MM.1S (cell line): ENCODE measurements at regions not wholly inside any gene's neighbourhood (a gene's known extent, or its start where the extent isn't known, plus 50 kb on each side); places are given as distances from the start of the nearest gene placed in this dataset.

Source experiments
- DNase-seq: peaks from one replicate; pipeline ENCODE4 v3.0.0-alpha.2; 2015
- H2AFZ ChIP-seq: fragments of 300-600 bp; sonication (generic); 2 replicates; pipeline ENCODE4 v1.6.0; 2016; ENCODE audit warnings: antibody characterized with exemption, low read length
- H3F3A ChIP-seq: fragments of 300-600 bp; sonication (generic); 2 replicates; pipeline ENCODE4 v1.6.1; 2016; ENCODE audit warnings: mild to moderate bottlenecking, antibody characterized with exemption, low read length, moderate library complexity, mixed read lengths; ENCODE audit not compliant: insufficient read depth
- H3K27ac ChIP-seq: fragments of 300-600 bp; sonication (generic); 2 replicates; pipeline ENCODE4 v1.5.1; 2016; ENCODE audit warnings: mild to moderate bottlenecking, low read length
- H3K27me3 ChIP-seq: fragments of 300-600 bp; sonication (generic); replicated peaks from 2 replicates; pipeline ENCODE4 v1.6.0; 2016; ENCODE audit warnings: low read length; ENCODE audit not compliant: insufficient read depth
- H3K36me3 ChIP-seq: fragments of 300-600 bp; sonication (generic); replicated peaks from 2 replicates; pipeline ENCODE4 v1.6.1; 2016; ENCODE audit warnings: mild to moderate bottlenecking, low read length, mixed read lengths; ENCODE audit not compliant: insufficient read depth
- H3K4me1 ChIP-seq: fragments of 300-600 bp; sonication (generic); 2 replicates; pipeline ENCODE4 v1.6.1; 2016; ENCODE audit warnings: low read length, mixed read lengths
- H3K4me2 ChIP-seq: fragments of 300-600 bp; sonication (generic); 2 replicates; pipeline ENCODE4 v1.6.0; 2016; ENCODE audit warnings: low read depth, low read length
- H3K4me3 ChIP-seq: fragments of 300-600 bp; sonication (generic); 2 replicates; pipeline ENCODE4 v1.5.1; 2016; ENCODE audit warnings: low read length, mixed read lengths
- H3K79me2 ChIP-seq: fragments of 300-600 bp; sonication (generic); 2 replicates; pipeline ENCODE4 v1.6.1; 2016; ENCODE audit warnings: mixed run types, low read length, mixed read lengths
- H3K9ac ChIP-seq: fragments of 300-600 bp; sonication (generic); 2 replicates; pipeline ENCODE4 v1.6.1; 2016; ENCODE audit warnings: low read length, mixed read lengths
- H3K9me2 ChIP-seq: fragments of 300-600 bp; sonication (generic); replicated peaks from 2 replicates; pipeline ENCODE4 v1.6.1; 2016; ENCODE audit warnings: mild to moderate bottlenecking, low read length, mixed read lengths; ENCODE audit not compliant: insufficient read depth
- H3K9me3 ChIP-seq: fragments of 300-600 bp; sonication (generic); replicated peaks from 2 replicates; pipeline ENCODE4 v1.6.1; 2016; ENCODE audit warnings: mild to moderate bottlenecking, low read length, mixed read lengths; ENCODE audit not compliant: insufficient read depth
- H4K20me1 ChIP-seq: fragments of 300-600 bp; sonication (generic); 2 replicates; pipeline ENCODE4 v1.6.1; 2016; ENCODE audit warnings: mild to moderate bottlenecking, low read length, moderate library complexity, mixed read lengths; ENCODE audit not compliant: insufficient read depth
- EZH2 ChIP-seq: fragments of 300-600 bp; sonication (generic); optimal IDR thresholded peaks from 2 replicates; pipeline ENCODE3; 2017; ENCODE audit warnings: low read depth, mild to moderate bottlenecking, antibody characterized with exemption, low read length, mixed read lengths
- EZH2phosphoT487 ChIP-seq: fragments of 300-600 bp; sonication (generic); IDR thresholded peaks from 2 replicates; pipeline ENCODE4 v1.6.1; 2018; ENCODE audit warnings: antibody characterized with exemption, low read length
- TF ChIP-seq, protein P1 (sequence below): fragments of 300-600 bp; sonication (generic); IDR thresholded peaks from 2 replicates; pipeline ENCODE4 v1.5.1; 2016; ENCODE audit warnings: antibody characterized with exemption, low read length, mixed read lengths

DNA sequence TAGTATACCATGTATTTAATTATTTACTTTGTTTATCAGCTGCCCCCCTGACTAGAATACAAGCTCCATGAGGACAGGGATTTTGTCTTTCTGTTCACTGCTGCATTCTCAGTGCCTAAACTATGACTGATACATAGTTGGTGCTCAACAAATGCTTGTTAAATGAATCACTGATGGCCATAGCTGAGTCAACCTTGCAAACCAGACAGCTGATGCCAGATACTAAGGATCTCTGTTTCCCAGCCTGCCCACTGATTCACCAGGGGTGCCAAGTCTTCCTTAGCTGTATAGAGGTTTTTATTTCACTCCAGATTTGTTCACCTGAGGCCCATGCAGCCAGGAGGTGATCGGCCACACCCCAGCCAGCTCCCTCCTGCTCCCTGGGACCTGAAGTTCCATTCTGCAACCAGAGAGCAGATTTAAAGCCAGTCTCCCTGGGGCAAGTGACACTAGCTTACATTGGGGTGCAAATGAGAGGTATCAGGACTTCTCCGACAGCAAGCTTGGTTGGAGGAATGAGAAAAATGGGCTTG, 92.2 kb downstream of the C1QL2 start:
- Histone ChIP-seq H3K9ac (no peak overlapping the region), H3K79me2 (no peaks in the 10 kb centered on the region), H3K4me2 (no peak overlapping the region), H3K4me3 (no peak overlapping the region), H3K4me1 (no peaks in the 10 kb centered on the region), H3K27me3 (no peaks in the 10 kb centered on the region), H3K9me2 (no peaks in the 10 kb centered on the region), H4K20me1 (no peaks in the 10 kb centered on the region), H3K36me3 (no peaks in the 10 kb centered on the region), H3K9me3 (no peaks in the 10 kb centered on the region), H3F3A (no peaks in the 10 kb centered on the region), H3K27ac (no peak overlapping the region), H2AFZ (no peak overlapping the region)
- no peak for DNase-seq
- TF ChIP-seq EZH2phosphoT487 (no peak), EZH2 (no peak)
- TF ChIP-seq, protein P1, sequence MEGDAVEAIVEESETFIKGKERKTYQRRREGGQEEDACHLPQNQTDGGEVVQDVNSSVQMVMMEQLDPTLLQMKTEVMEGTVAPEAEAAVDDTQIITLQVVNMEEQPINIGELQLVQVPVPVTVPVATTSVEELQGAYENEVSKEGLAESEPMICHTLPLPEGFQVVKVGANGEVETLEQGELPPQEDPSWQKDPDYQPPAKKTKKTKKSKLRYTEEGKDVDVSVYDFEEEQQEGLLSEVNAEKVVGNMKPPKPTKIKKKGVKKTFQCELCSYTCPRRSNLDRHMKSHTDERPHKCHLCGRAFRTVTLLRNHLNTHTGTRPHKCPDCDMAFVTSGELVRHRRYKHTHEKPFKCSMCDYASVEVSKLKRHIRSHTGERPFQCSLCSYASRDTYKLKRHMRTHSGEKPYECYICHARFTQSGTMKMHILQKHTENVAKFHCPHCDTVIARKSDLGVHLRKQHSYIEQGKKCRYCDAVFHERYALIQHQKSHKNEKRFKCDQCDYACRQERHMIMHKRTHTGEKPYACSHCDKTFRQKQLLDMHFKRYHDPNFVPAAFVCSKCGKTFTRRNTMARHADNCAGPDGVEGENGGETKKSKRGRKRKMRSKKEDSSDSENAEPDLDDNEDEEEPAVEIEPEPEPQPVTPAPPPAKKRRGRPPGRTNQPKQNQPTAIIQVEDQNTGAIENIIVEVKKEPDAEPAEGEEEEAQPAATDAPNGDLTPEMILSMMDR: no peak

DNA sequence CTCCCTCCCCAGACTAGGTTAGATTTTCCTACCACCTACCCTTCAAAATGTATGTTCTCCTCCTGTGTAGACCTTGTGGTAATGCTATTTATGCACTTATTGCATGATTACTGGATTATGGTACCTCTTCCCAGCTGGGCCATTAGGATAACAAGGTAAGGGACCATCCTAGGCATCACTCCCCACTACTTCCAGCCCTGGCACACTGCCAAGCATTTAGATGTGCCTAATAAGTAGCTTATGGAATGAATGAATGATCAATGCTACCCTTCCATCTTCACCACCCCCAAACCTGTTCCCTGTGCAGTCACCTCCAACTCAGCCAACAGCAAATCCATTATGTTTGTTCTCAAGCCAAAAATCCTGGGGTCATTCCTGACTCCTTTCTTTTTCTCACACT, 93.4 kb downstream of the C1QL2 start:
- no peak for DNase-seq
- no peak overlapping the region for H3K9ac ChIP-seq
- no peak overlapping the region for H2AFZ ChIP-seq
- H3K9me3 ChIP-seq: no peaks in the 10 kb centered on the region
- no peaks in the 10 kb centered on the region for H3K4me1 ChIP-seq
- no peaks in the 10 kb centered on the region for H3K9me2 ChIP-seq
- H3K4me2 ChIP-seq: no peak overlapping the region
- no peaks in the 10 kb centered on the region for H3K79me2 ChIP-seq
- no peaks in the 10 kb centered on the region for H3F3A ChIP-seq
- H4K20me1 ChIP-seq: no peaks in the 10 kb centered on the region
- no peaks in the 10 kb centered on the region for H3K27me3 ChIP-seq
- H3K4me3 ChIP-seq: no peak overlapping the region
- TF ChIP-seq EZH2phosphoT487 (no peak), EZH2 (no peak)
- TF ChIP-seq, protein P1: no peak
- H3K27ac ChIP-seq: no peak overlapping the region
- H3K36me3 ChIP-seq: no peaks in the 10 kb centered on the region

DNA sequence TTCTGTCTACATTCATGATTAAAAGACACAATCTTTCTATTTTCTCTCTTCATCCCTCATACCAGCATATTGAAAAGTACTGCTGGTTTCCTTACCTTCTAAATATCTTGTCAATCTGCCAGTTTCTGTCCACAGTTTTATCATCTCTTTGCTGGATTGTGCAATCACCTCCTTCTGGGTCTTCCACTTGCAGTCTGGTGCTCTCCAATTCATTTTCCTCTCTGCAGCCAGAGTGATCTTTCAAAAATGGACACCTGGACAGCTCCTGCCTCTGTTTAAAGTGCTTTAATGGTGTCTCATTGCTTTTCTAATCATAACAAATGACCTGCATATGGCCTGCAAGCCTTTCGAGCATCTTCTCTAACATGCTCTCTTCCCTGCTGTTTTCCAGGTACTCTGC, 94.0 kb downstream of the C1QL2 start:
- H4K20me1 ChIP-seq: no peaks in the 10 kb centered on the region
- H3K36me3 ChIP-seq: no peaks in the 10 kb centered on the region
- no peak for DNase-seq
- H3K4me3 ChIP-seq: no peak overlapping the region
- TF ChIP-seq EZH2 (no peak), EZH2phosphoT487 (no peak)
- TF ChIP-seq, protein P1: no peak
- no peak overlapping the region for H3K27ac ChIP-seq
- H3K4me2 ChIP-seq: no peak overlapping the region
- H3K9me2 ChIP-seq: no peaks in the 10 kb centered on the region
- H3K79me2 ChIP-seq: no peaks in the 10 kb centered on the region
- H3K27me3 ChIP-seq: no peaks in the 10 kb centered on the region
- no peaks in the 10 kb centered on the region for H3F3A ChIP-seq
- no peaks in the 10 kb centered on the region for H3K9me3 ChIP-seq
- no peak overlapping the region for H3K9ac ChIP-seq
- H2AFZ ChIP-seq: no peak overlapping the region
- H3K4me1 ChIP-seq: no peaks in the 10 kb centered on the region
